Colonic mucosa (tissue), 4 donors: ENCODE measurements at regions not wholly inside any gene's neighbourhood (a gene's known extent, or its start where the extent isn't known, plus 50 kb on each side); places are given as distances from the start of the nearest gene placed in this dataset.

Experiments
- DNase-seq: peaks from one replicate; pipeline ENCODE4 v3.0.0-alpha.2; 2020
- H3K27ac ChIP-seq: fragments of 200-600 bp; one replicate; pipeline ENCODE4 v1.8.0; 2021
- H3K27me3 ChIP-seq: fragments of 200-600 bp; one replicate; pipeline ENCODE4 v1.8.0; 2021
- H3K36me3 ChIP-seq: fragments of 200-600 bp; one replicate; pipeline ENCODE4 v1.8.0; 2021
- H3K4me1 ChIP-seq: fragments of 200-600 bp; one replicate; pipeline ENCODE4 v1.8.0; 2021; ENCODE audit warnings: mild to moderate bottlenecking
- H3K4me3 ChIP-seq: fragments of 200-600 bp; one replicate; pipeline ENCODE4 v1.8.0; 2021
- H3K9ac ChIP-seq, 2 donors: one replicate each; pipeline ENCODE4 v1.7.0; 2013; ENCODE audit warnings: control low read depth in 2 of 2, low read depth in 2 of 2, low read length in 2 of 2
- H3K9me3 ChIP-seq: fragments of 200-600 bp; one replicate; pipeline ENCODE4 v1.8.0; 2021
- CTCF ChIP-seq: fragments of 200-600 bp; IDR thresholded peaks from one replicate; pipeline ENCODE4 v1.8.0; 2022; ENCODE audit warnings: antibody characterized with exemption, mild to moderate bottlenecking
- intact Hi-C: fragments of 100-400 bp; cut with DNase I; formaldehyde crosslinking; loops from one replicate; pipeline ENCODE4 v1.14.1; 2022
- donor health status: healthy.
- donor health status: DM: no; HTN: no; CAD: no.
- donor health status: DM: no; HTN: no; CAD: no.

- Histone ChIP-seq H3K36me3 (no peaks in the 10 kb centered on the region), H3K4me1 (no peaks in the 10 kb centered on the region), H3K9me3 (no peaks in the 10 kb centered on the region), H3K27me3 (no peaks in the 10 kb centered on the region), H3K27ac (no peak overlapping the region), H3K9ac (no peak overlapping the region), H3K4me3 (no peak overlapping the region)
- intact Hi-C loops: no loop called here
- no peak for TF ChIP-seq CTCF
- no peak for DNase-seq
Measured at GRCh38 chr13:39186205-39186875, 148.1 kb downstream of the NHLRC3 start.

GRCh38 chr13:39189778-39190177, 151.5 kb downstream of the NHLRC3 start:
- intact Hi-C loops: no loop called here
- no peaks in the 10 kb centered on the region for H3K36me3 ChIP-seq
- TF ChIP-seq CTCF: no peak
- DNase-seq: no peak
- no peak overlapping the region for H3K9ac ChIP-seq
- H3K4me3 ChIP-seq: no peak overlapping the region
- H3K27me3 ChIP-seq: no peaks in the 10 kb centered on the region
- no peaks in the 10 kb centered on the region for H3K9me3 ChIP-seq
- H3K27ac ChIP-seq: no peak overlapping the region
- H3K4me1 ChIP-seq: no peaks in the 10 kb centered on the region

GRCh38 chr13:39196965-39197646, 158.8 kb downstream of the NHLRC3 start:
- TF ChIP-seq CTCF: no peak
- H3K27ac ChIP-seq: no peak overlapping the region
- H3K36me3 ChIP-seq: no peaks in the 10 kb centered on the region
- intact Hi-C loops: no loop called here
- no peak overlapping the region for H3K9ac ChIP-seq
- no peaks in the 10 kb centered on the region for H3K4me1 ChIP-seq
- H3K27me3 ChIP-seq: no peaks in the 10 kb centered on the region
- no peaks in the 10 kb centered on the region for H3K9me3 ChIP-seq
- no peak overlapping the region for H3K4me3 ChIP-seq
- no peak for DNase-seq

- no peak for TF ChIP-seq CTCF
- H3K4me1 ChIP-seq: no peaks in the 10 kb centered on the region
- no peaks in the 10 kb centered on the region for H3K27me3 ChIP-seq
- no peaks in the 10 kb centered on the region for H3K36me3 ChIP-seq
- intact Hi-C loops: no loop called here
- no peak for DNase-seq
- H3K27ac ChIP-seq: no peak overlapping the region
- no peak overlapping the region for H3K4me3 ChIP-seq
- H3K9ac ChIP-seq: no peak overlapping the region
- no peaks in the 10 kb centered on the region for H3K9me3 ChIP-seq
Measured at GRCh38 chr13:39197647-39198007, 159.4 kb downstream of the NHLRC3 start.

GRCh38 chr13:39200249-39200910, 162.1 kb downstream of the NHLRC3 start:
- no peak for DNase-seq
- H3K4me3 ChIP-seq: no peak overlapping the region
- H3K27ac ChIP-seq: no peak overlapping the region
- H3K36me3 ChIP-seq: no peaks in the 10 kb centered on the region
- H3K9ac ChIP-seq: no peak overlapping the region
- no peaks in the 10 kb centered on the region for H3K9me3 ChIP-seq
- intact Hi-C loops: no loop called here
- H3K27me3 ChIP-seq: no peaks in the 10 kb centered on the region
- no peak for TF ChIP-seq CTCF
- H3K4me1 ChIP-seq: no peaks in the 10 kb centered on the region
